H9 (cell line): ENCODE measurements at regions not wholly inside any gene's neighbourhood (a gene's known extent, or its start where the extent isn't known, plus 50 kb on each side); places are given as distances from the start of the nearest gene placed in this dataset.

Experiments used
- DNase-seq: peaks from one replicate; pipeline ENCODE4 v3.0.0-alpha.2; 2017
- H2AFZ ChIP-seq: one replicate; pipeline ENCODE4 v1.6.1; 2013; ENCODE audit warnings: mild to moderate bottlenecking, low read length, control low read depth, moderate library complexity
- H2AK5ac ChIP-seq: 2 replicates; pipeline ENCODE4 v1.6.1; 2013; ENCODE audit warnings: low read length, control low read depth, mixed read lengths; ENCODE audit not compliant: insufficient read length
- H2BK120ac ChIP-seq: one replicate; pipeline ENCODE4 v1.6.1; 2013; ENCODE audit warnings: low read depth, mild to moderate bottlenecking, low read length, control low read depth, inconsistent platforms; ENCODE audit not compliant: poor library complexity, severe bottlenecking
- H2BK12ac ChIP-seq: 2 replicates; pipeline ENCODE4 v1.6.1; 2013; ENCODE audit warnings: low read length, control low read depth, mixed read lengths, low read depth; ENCODE audit not compliant: insufficient read length
- H2BK15ac ChIP-seq: 2 replicates; pipeline ENCODE4 v1.6.1; 2013; ENCODE audit warnings: low read depth, low read length, control low read depth
- H2BK20ac ChIP-seq: one replicate; pipeline ENCODE4 v1.6.1; 2013; ENCODE audit warnings: low read depth, mild to moderate bottlenecking, low read length, control low read depth, inconsistent platforms; ENCODE audit not compliant: poor library complexity, severe bottlenecking
- H2BK5ac ChIP-seq: 2 replicates; pipeline ENCODE4 v1.6.1; 2013; ENCODE audit warnings: low read length, control low read depth, mixed read lengths; ENCODE audit not compliant: insufficient read length
- H3K14ac ChIP-seq: 2 replicates; pipeline ENCODE4 v1.6.1; 2013; ENCODE audit warnings: low read length, control low read depth; ENCODE audit not compliant: insufficient read depth
- H3K18ac ChIP-seq: 2 replicates; pipeline ENCODE4 v1.6.1; 2013; ENCODE audit warnings: low read depth, mild to moderate bottlenecking, mixed read lengths, low read length, control low read depth; ENCODE audit not compliant: insufficient read length
- H3K23ac ChIP-seq: 2 replicates; pipeline ENCODE4 v1.6.1; 2013; ENCODE audit warnings: low read length, control low read depth, mixed read lengths, low read depth; ENCODE audit not compliant: insufficient read length
- H3K23me2 ChIP-seq: 2 replicates; pipeline ENCODE4 v1.6.1; 2013; ENCODE audit warnings: low read depth, mild to moderate bottlenecking, mixed read lengths, low read length, control low read depth; ENCODE audit not compliant: insufficient read length, poor library complexity, severe bottlenecking
- H3K27ac ChIP-seq: 2 replicates; pipeline ENCODE4 v1.5.1; 2013; ENCODE audit warnings: low read length, control low read depth, mixed read lengths, low read depth; ENCODE audit not compliant: insufficient read length
- H3K27me3 ChIP-seq: 2 replicates; pipeline ENCODE4 v1.6.1; 2013; ENCODE audit warnings: low read length, control low read depth, inconsistent platforms; ENCODE audit not compliant: insufficient read depth
- H3K4ac ChIP-seq: 2 replicates; pipeline ENCODE4 v1.6.1; 2013; ENCODE audit warnings: low read depth, mild to moderate bottlenecking, control low read depth, inconsistent platforms, low read length, moderate library complexity
- H3K4me1 ChIP-seq: 2 replicates; pipeline ENCODE4 v1.6.1; 2013; ENCODE audit warnings: low read length, control low read depth, inconsistent platforms; ENCODE audit not compliant: insufficient read depth
- H3K4me2 ChIP-seq: 2 replicates; pipeline ENCODE4 v1.6.1; 2013; ENCODE audit warnings: low read length, control low read depth, mixed read lengths; ENCODE audit not compliant: insufficient read length, insufficient read depth
- H3K56ac ChIP-seq: 2 replicates; pipeline ENCODE4 v1.6.1; 2013; ENCODE audit warnings: low read depth, mild to moderate bottlenecking, mixed read lengths, low read length, control low read depth; ENCODE audit not compliant: insufficient read length
- H3K79me1 ChIP-seq: 2 replicates; pipeline ENCODE4 v1.6.1; 2013; ENCODE audit warnings: low read depth, mild to moderate bottlenecking, moderate library complexity, low read length, control low read depth, inconsistent platforms; ENCODE audit not compliant: insufficient read depth, poor library complexity, severe bottlenecking
- H3K79me2 ChIP-seq: 2 replicates; pipeline ENCODE4 v1.6.1; 2013; ENCODE audit warnings: low read length, control low read depth, inconsistent platforms; ENCODE audit not compliant: insufficient read depth
- H3K9ac ChIP-seq: 2 replicates; pipeline ENCODE4 v1.6.1; 2013; ENCODE audit warnings: low read length, control low read depth, mixed read lengths; ENCODE audit not compliant: insufficient read length; ENCODE audit errors: extremely low read depth
- H3K9me3 ChIP-seq: one replicate; pipeline ENCODE4 v1.6.1; 2013; ENCODE audit warnings: low read depth, low read length, inconsistent platforms; ENCODE audit not compliant: control insufficient read depth
- H3T11ph ChIP-seq: one replicate; pipeline ENCODE4 v1.6.1; 2013; ENCODE audit warnings: mild to moderate bottlenecking, low read length, control low read depth, inconsistent platforms
- H4K20me1 ChIP-seq: one replicate; pipeline ENCODE4 v1.6.1; 2013; ENCODE audit not compliant: control insufficient read depth, insufficient read length, insufficient read depth
- H4K5ac ChIP-seq: 2 replicates; pipeline ENCODE4 v1.6.1; 2013; ENCODE audit warnings: low read depth, mild to moderate bottlenecking, mixed read lengths, low read length, control low read depth; ENCODE audit not compliant: insufficient read length
- H4K8ac ChIP-seq: replicated peaks from 2 replicates; pipeline ENCODE4 v1.6.1; 2013; ENCODE audit warnings: low read length, control low read depth, mixed read lengths, low read depth; ENCODE audit not compliant: insufficient read length
- H4K91ac ChIP-seq: 2 replicates; pipeline ENCODE4 v1.6.1; 2013; ENCODE audit warnings: low read depth, mild to moderate bottlenecking, moderate library complexity, mixed read lengths, low read length, control low read depth; ENCODE audit not compliant: insufficient read length
- H3K27ac Mint-ChIP-seq, 3 experiments: 2 replicates in 2 of 3; 3 replicates in 1 of 3; pipeline ENCODE4 v1.8.0; 2020 to 2021; ENCODE audit warnings: mixed read lengths in 3 of 3, mild to moderate bottlenecking in 1 of 3, moderate library complexity in 1 of 3
- H3K27me3 Mint-ChIP-seq: 2 replicates; pipeline ENCODE4 v1.8.0; 2021; ENCODE audit warnings: low read depth, mild to moderate bottlenecking, moderate library complexity, mixed read lengths
- H3K36me3 Mint-ChIP-seq, 3 experiments: 2 replicates in 2 of 3; 3 replicates in 1 of 3; pipeline ENCODE4 v1.8.0; 2020 to 2021; ENCODE audit warnings: low read depth in 3 of 3, mixed read lengths in 3 of 3; ENCODE audit not compliant: insufficient read depth in 1 of 3
- H3K4me1 Mint-ChIP-seq, 2 experiments: 2 replicates each; pipeline ENCODE4 v1.8.0; 2020; ENCODE audit warnings: mixed read lengths in 2 of 2
- H3K4me3 Mint-ChIP-seq, 2 experiments: 2 replicates in 1 of 2; 3 replicates in 1 of 2; pipeline ENCODE4 v1.8.0; 2020 to 2021; ENCODE audit warnings: mild to moderate bottlenecking in 2 of 2, mixed read lengths in 2 of 2, moderate library complexity in 1 of 2
- H3K9me3 Mint-ChIP-seq, 2 experiments: 2 replicates in 1 of 2; 3 replicates in 1 of 2; pipeline ENCODE4 v1.8.0; 2020; ENCODE audit warnings: mild to moderate bottlenecking in 2 of 2, mixed read lengths in 2 of 2, moderate library complexity in 1 of 2
- CTCF ChIP-seq: fragments of 200-600 bp; sonication (generic); conservative IDR thresholded peaks from 3 replicates; pipeline ENCODE4 v1.8.0; 2021; ENCODE audit warnings: antibody characterized with exemption, mild to moderate bottlenecking
- WGBS: extraction: QIAGEN DNeasy Blood & Tissue Kit; methylation state at CpG from one replicate; pipeline ENCODE4 v1.1.7; 2013; ENCODE audit warnings: missing lambda C conversion rate, low lambda C conversion rate, mixed read lengths; ENCODE audit not compliant: insufficient read length; ENCODE audit errors: extremely low coverage; 5-methylcytosine and 5-hydroxymethylcytosine counted together

- H2BK5ac ChIP-seq = peak overlapping the region; percentile 41
- no peak overlapping the region for H3T11ph ChIP-seq
- peak overlapping the region in 2 of 3 experiments; percentile 2 to 22; a peak in 1 of 7 replicates for H3K27ac Mint-ChIP-seq
- no peaks in the 10 kb centered on the region for H3K79me1 ChIP-seq
- H3K18ac ChIP-seq = no peak overlapping the region
- no peak overlapping the region for H3K23ac ChIP-seq
- no peaks in the 10 kb centered on the region for H3K9me3 ChIP-seq
- H3K27ac ChIP-seq = no peak overlapping the region
- no CpG with 5 or more reads among the region's 5 CpGs for WGBS
- H3K79me2 ChIP-seq = no peaks in the 10 kb centered on the region
- no peak overlapping the region for H3K4me2 ChIP-seq
- H3K14ac ChIP-seq = no peak overlapping the region
- H2BK12ac ChIP-seq = no peak overlapping the region
- no peak overlapping the region for H2BK120ac ChIP-seq
- no peaks in the 10 kb centered on the region for H4K20me1 ChIP-seq
- no peaks in the 10 kb centered on the region for H3K27me3 Mint-ChIP-seq
- peak overlapping the region; percentile 72 for H2AK5ac ChIP-seq
- no peaks in the 10 kb centered on the region for H3K9me3 Mint-ChIP-seq
- no peaks in the 10 kb centered on the region for H3K36me3 Mint-ChIP-seq
- H4K8ac ChIP-seq = no peak overlapping the region
- peaks cover 3% of the 10 kb centered on the region; the same call in 1 of the 2 replicates for H3K4me1 ChIP-seq
- H3K27me3 ChIP-seq = no peaks in the 10 kb centered on the region
- no peak overlapping the region for H3K4me3 Mint-ChIP-seq
- peaks cover 12 to 14% of the 10 kb centered on the region in 2 experiments for H3K4me1 Mint-ChIP-seq
- no peak overlapping the region for H3K56ac ChIP-seq
- no peak overlapping the region for H2BK20ac ChIP-seq
- H2AFZ ChIP-seq = peak overlapping the region; percentile 99
- H2BK15ac ChIP-seq = no peak overlapping the region
- no peak overlapping the region for H4K91ac ChIP-seq
- H3K23me2 ChIP-seq = no peaks in the 10 kb centered on the region
- peak; percentile 75 for TF ChIP-seq CTCF
- peak overlapping the region; percentile 1 for H3K9ac ChIP-seq
- DNase-seq = peak; percentile 61
- no peak overlapping the region for H3K4ac ChIP-seq
- no peak overlapping the region for H4K5ac ChIP-seq
Measured at GRCh38 chr5:147098233-147098790, 136.5 kb upstream of the STK32A start.
